Limb (tissue), 2 donors: ENCODE measurements at regions not wholly inside any gene's neighbourhood (a gene's known extent, or its start where the extent isn't known, plus 50 kb on each side); places are given as distances from the start of the nearest gene placed in this dataset.

Experiments used
- DNase-seq, 2 donors: peaks; one replicate each; pipeline ENCODE4 v3.0.0-alpha.2; 2016; ENCODE audit errors: extremely low spot score in 2 of 2

DNA sequence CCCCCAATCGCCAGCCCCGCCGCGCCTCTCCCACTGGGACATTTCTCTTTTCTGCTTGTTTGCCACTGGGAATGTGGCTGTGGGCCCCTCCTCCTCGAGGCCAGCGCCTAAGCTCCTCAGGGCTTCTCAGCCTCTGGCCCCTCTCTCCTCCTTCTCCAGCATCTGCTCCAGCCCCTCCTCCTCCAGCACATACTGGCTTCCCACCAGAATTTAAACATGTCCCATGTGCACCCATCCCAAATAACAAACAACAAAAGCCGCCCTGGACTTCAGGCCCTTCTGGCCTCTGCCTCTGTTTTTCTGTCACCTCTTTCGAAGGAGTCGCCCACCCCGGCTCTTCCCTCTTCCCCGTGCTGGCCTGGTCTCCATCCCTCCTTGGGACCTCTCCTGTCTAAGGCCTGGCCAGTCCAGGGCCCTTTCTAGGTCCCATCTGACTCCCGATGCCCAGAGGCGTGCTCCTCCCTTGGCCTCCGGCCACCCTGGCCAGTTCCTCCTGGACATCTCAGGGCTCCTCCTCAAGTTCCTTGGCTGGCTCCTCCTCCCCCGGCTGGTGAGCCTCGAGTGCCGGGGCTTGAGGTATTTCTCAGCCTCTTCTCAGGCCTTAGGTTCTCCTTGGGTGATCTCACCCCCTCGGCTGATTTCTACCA, 94.6 kb upstream of the SLC6A6 start:
- DNase-seq: no peak

DNA sequence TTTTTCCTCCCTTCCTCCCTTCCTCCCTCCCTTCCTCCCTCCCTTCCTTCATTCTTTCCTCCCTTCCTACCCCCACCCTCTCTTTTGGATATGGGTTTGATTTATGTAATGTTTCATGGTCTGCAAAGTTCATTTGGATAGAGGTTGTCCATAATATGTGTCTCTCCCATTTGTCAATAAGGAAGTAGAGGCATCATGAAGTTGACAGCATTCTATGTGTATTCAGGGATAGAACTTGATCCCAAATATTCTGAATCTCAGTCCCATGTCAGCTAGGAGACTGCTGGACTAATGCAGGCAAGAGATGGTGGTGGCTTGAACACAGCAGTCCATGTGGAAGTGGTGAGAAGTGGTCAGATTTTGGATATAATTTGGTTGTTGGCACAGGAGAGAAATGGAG, 90.7 kb upstream of the SLC6A6 start:
- no peak for DNase-seq

- DNase-seq: no peak
Observed at GRCh38 chr3:14312375-14312774, 90.0 kb upstream of the SLC6A6 start.

DNA sequence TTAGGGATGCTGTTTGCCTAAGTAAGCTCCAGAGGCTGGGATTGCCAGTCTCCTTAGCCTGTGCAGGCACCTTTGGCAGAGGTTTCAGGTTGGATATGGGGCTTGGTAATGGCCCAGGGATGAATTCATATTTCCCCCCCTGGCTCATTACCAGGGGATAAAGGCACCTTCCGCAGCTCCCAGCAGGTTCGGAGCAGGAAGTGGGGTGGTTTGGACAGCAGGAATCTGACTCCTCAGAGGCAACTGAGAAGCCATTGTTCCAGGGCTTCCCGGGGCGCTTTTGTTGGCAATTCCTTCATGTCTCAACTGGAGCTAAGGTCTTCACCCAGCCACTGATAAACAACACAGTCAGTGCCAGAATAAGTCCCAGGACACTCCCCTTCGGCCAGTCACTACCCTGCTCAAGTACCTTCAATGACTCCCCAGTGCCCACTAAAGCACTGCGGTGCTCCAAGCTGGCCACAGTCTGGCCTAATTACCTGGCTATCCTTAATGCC, 85.3 kb upstream of the SLC6A6 start:
- DNase-seq: no peak

GRCh38 chr3:14318646-14319045, 83.8 kb upstream of the SLC6A6 start:
- no peak for DNase-seq

GRCh38 chr3:14319654-14320182, 82.7 kb upstream of the SLC6A6 start:
- DNase-seq: no peak

- DNase-seq: no peak
Observed at GRCh38 chr3:14320219-14320618, 82.2 kb upstream of the SLC6A6 start.

DNA sequence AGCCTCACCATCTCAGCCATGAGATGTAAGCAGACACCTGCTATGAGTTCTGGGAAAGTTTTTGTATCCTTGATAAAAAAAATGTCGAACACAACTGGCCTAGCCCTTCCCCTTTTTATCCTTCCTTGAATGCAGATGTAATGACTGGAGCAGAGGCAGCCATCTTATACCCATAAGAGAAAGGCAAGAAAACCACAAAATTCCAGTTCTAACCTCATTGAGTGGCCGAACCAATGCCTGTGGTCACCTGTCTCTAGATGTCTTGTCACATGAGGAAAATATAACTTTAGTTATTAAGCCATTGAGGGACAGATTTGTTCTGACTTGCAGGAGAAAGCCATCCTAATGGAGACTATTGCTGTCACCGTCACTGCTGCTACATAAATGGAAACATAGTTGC, 80.4 kb upstream of the SLC6A6 start:
- DNase-seq: no peak

GRCh38 chr3:14322667-14323295, 79.6 kb upstream of the SLC6A6 start:
- DNase-seq: no peak

- DNase-seq: no peak
Observed at GRCh38 chr3:14323401-14324223, 78.8 kb upstream of the SLC6A6 start.

DNA sequence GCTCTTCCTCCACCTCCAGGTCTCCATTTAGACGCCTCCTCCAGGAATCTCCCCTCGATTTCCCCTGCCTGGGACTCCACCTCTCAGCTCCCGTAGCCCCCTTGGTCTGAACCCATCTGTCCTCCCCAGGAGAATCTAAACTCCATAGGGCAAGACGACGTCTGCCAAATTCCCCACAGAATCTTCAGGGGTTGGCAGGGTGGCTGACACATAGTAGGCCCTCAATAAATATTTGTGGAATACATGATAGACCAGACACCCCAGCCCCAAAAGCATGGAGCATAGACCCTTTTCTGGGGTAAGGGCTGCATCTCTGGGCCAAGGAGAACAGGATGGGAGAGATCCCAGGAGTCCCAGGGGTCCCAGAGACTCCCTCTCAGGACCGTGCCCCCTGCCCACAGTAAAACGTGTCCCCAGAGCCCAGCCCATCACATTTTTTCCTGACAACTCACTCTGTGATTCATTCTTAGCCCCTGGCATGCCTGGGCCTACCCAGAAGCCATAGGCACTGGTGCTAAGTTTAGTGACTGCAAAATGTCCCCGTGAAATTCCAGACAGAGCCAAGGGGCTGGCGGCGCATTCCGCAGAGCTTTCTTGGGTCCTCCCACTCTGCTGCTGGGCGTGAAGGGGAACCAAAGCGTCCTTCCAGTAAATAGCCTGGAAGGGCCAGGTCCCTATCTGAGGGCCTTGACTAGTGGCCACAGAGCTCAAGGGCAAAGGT, 78.0 kb upstream of the SLC6A6 start:
- no peak for DNase-seq

DNA sequence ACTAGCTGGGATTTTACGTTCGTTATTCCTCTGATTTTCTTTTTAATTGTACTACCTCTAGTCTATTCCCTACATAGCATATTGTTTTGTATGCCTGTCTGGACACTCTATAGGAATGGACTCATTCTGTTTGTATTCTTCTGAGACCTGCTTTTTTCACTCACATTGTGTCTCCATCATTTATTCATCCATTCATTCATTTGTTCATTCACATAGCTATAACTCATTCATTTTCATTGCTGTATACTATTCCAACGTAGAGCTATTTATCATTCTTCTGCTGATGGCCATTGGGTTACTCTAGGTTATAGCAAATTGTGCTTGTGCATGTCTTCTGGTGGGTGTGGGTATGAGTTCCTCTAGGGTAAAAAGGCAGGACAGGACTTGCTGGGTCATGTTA, 74.0 kb upstream of the SLC6A6 start:
- no peak for DNase-seq

DNA sequence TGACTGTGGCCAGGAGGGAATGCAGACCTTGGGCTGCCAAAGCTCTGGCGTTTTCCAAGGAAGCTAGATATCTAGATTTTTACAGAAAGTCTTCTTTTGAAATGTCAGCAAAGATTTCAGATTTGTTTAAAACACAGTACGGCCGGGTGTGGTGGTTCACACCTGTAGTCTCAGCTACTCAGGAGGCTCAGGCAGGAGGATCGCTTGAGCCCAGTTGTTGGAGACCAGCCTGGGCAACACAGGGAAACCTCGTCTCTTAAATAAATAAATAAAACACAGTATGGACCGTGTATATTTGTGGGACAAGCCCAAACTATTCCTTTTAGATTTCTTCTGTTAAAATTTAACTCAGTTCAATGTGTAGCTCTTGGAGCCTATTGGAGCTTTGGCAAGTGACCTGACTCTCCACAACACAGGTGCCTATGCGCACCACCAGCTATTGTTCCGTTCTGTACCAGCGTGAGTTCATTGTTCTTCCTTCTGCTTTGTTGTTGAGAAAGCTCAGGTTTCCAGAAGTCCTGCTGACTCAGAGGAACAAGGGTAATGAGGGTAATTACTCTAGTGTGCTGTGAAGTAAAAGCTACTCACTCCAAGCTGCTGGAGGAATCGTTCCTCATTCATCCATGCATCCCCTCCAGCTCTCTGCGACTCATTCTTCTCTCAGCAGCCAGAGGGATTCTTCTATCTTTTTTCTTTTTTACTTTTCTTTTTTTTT, 73.1 kb upstream of the SLC6A6 start:
- DNase-seq: no peak

DNA sequence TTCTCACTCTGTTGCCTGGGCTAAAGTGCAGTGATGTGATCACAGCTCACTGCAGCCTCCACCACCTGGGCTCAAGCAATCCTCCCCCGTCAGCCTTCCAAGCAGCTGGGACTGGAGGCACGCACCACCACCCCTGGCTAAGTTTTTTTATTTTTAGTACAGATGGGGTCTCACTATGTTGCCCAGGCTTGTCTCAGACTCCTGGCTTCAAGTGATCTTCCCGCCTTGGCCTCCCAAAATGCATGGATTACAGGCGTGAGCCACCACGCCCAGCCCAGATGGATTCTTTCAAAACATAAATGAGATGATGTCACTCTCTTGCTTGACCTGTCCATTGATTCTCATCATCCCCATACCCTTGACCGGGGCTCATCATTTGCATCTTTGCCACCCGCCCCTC, 72.6 kb upstream of the SLC6A6 start:
- no peak for DNase-seq

DNA sequence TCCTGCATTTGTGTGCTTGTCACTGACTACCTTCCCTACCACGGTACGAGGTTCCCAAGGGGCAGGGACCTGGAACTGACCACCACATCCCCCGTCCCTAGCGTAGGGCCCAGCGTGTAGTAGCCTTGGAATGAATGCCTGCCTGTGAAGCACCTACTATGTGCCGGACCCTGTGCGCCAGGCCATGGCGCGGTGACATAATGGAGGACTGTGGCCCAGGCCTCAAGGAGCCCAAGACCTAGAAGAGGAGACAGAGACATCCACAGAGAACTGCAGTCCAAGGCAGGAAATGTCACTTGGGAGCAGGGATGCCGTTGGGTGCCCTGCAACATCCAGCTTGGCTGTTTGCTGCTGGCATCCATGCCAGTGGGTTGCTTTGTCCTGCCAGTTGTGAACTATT, 71.9 kb upstream of the SLC6A6 start:
- no peak for DNase-seq

DNA sequence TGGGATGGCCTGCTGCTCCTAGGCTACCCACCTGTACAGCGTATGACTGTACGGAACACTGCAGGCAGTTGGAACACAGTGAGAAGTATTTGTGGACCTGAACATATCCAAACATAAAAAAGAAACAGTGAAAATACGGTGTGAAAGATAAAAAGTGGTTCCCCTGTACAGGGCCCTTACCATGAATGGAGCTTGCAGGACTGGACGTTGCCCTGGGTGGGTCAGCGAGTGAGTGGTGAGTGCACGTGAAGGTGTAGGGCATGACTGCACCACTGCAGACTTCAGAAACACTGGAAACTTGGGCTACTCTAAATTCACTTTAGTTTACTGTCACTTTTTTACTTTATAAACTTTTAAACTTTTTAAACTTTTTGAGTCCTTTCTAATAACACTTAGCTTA, 71.2 kb upstream of the SLC6A6 start:
- no peak for DNase-seq

- DNase-seq: no peak
Observed at GRCh38 chr3:14332392-14332791, 70.0 kb upstream of the SLC6A6 start.

GRCh38 chr3:14333215-14333614, 69.2 kb upstream of the SLC6A6 start:
- no peak for DNase-seq

- no peak for DNase-seq
Observed at GRCh38 chr3:14333621-14334020, 68.8 kb upstream of the SLC6A6 start.

DNA sequence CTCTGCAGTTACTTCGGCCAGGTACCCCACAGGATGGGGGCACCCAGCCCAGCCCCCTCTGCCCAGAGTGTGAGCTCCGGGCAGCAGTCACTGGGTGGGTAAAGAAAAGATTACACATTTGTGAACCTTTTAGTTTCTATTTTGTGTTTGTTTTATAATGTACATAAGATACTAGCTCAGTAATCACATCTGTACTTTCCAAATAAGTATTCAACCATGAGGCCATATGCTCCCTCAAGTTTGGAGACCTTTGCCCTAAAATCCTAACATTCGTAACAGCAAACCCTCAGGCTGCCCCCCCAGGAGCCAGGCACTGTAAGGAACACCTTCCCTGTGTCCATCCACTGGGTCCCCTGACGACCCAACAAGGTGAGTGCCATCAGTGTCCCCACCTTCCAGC, 68.3 kb upstream of the SLC6A6 start:
- no peak for DNase-seq

GRCh38 chr3:14334936-14335335, 67.5 kb upstream of the SLC6A6 start:
- no peak for DNase-seq
